ENCODE measurements at regions not wholly inside any gene's neighbourhood (a gene's known extent, or its start where the extent isn't known, plus 50 kb on each side); places are given as distances from the start of the nearest gene placed in this dataset.

DNA sequence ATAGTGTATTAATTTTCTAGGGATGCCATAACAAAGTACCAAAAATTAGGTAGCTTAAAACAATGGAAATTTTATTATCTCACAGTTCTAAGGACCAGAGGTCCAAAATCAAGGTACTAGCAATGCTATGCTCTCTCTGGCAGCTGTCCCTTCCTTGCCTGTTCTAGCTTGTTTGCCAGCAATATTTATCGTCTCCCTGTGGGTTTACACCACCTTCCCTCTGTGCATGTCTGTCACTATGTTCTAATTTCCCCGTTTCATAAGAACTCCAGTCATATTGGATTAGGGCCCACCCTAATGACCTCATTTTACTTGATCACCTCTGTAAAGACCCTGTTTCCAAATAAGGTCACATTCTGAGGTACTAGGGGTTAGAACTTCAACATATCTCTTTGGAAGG is 217.2 kb downstream of the IBTK start (continued):
- TF ChIP-seq ZNF114 (tag by site-specific recombination; IDR thresholded peaks at IDR 0.05) (no peak), ZNF555 (tag by site-specific recombination; conservative IDR thresholded peaks at IDR 0.05) (no peak)
- TF ChIP-seq, protein P1, sequence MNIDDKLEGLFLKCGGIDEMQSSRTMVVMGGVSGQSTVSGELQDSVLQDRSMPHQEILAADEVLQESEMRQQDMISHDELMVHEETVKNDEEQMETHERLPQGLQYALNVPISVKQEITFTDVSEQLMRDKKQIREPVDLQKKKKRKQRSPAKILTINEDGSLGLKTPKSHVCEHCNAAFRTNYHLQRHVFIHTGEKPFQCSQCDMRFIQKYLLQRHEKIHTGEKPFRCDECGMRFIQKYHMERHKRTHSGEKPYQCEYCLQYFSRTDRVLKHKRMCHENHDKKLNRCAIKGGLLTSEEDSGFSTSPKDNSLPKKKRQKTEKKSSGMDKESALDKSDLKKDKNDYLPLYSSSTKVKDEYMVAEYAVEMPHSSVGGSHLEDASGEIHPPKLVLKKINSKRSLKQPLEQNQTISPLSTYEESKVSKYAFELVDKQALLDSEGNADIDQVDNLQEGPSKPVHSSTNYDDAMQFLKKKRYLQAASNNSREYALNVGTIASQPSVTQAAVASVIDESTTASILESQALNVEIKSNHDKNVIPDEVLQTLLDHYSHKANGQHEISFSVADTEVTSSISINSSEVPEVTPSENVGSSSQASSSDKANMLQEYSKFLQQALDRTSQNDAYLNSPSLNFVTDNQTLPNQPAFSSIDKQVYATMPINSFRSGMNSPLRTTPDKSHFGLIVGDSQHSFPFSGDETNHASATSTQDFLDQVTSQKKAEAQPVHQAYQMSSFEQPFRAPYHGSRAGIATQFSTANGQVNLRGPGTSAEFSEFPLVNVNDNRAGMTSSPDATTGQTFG (tag by site-specific recombination; IDR thresholded peaks at IDR 0.05; ENCODE audit: borderline replicate concordance): no peak

DNA sequence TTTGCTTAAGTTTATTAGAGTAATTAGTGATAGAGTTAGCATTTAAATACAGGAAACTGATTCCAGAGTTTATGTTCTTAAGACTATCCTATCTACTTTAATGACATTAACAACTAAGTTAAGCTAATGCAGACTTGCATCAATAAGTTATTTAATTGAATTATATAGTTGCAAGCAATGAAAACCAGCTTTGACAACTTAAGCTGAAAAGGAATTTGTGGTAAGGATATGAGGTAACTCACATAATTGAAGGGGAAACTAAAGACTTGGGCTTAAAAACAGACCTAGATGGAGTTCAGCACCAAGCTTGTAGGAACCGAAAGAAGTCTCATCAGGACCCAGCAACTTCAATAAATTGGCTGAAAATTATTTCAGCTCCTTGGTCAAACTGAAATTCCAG is 222.3 kb downstream of the IBTK start:
- TF ChIP-seq, protein P2, sequence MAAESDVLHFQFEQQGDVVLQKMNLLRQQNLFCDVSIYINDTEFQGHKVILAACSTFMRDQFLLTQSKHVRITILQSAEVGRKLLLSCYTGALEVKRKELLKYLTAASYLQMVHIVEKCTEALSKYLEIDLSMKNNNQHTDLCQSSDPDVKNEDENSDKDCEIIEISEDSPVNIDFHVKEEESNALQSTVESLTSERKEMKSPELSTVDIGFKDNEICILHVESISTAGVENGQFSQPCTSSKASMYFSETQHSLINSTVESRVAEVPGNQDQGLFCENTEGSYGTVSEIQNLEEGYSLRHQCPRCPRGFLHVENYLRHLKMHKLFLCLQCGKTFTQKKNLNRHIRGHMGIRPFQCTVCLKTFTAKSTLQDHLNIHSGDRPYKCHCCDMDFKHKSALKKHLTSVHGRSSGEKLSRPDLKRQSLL (tag by site-specific recombination; IDR thresholded peaks at IDR 0.05): no peak
- TF ChIP-seq ZNF707 (tag by site-specific recombination; IDR thresholded peaks at IDR 0.05) (no peak), ZNF175 (tag by site-specific recombination; IDR thresholded peaks at IDR 0.05) (no peak), ZNF530 (tag by site-specific recombination; IDR thresholded peaks at IDR 0.05; ENCODE audit: low read depth) (no peak), IKZF3 (tag by site-specific recombination; IDR thresholded peaks at IDR 0.05) (no peak), YY2 (tag by site-specific recombination; IDR thresholded peaks at IDR 0.05) (no peak), ZNF701 (tag by site-specific recombination; IDR thresholded peaks at IDR 0.05) (no peak), RBAK (tag by site-specific recombination; IDR thresholded peaks at IDR 0.05) (no peak), ZNF350 (tag by site-specific recombination; IDR thresholded peaks at IDR 0.05) (no peak), ZNF214 (tag by site-specific recombination; IDR thresholded peaks at IDR 0.05; ENCODE audit: borderline replicate concordance) (no peak), MEIS1 (CRISPR knock-in tag; IDR thresholded peaks at IDR 0.05; ENCODE audit: borderline replicate concordance) (no peak), KLF9 (tag by site-specific recombination; IDR thresholded peaks at IDR 0.05; ENCODE audit: low read depth) (no peak), ZFP37 (tag by site-specific recombination; IDR thresholded peaks at IDR 0.05) (no peak), ZNF132 (tag by site-specific recombination; IDR thresholded peaks at IDR 0.05; ENCODE audit: borderline replicate concordance) (no peak), ZNF777 (tag by site-specific recombination; IDR thresholded peaks at IDR 0.05; ENCODE audit: borderline replicate concordance) (no peak), ZNF302 (tag by site-specific recombination; IDR thresholded peaks at IDR 0.05; ENCODE audit: low read depth) (no peak), SCRT1 (tag by site-specific recombination; IDR thresholded peaks at IDR 0.05; ENCODE audit: borderline replicate concordance) (no peak)
- TF ChIP-seq, protein P3, sequence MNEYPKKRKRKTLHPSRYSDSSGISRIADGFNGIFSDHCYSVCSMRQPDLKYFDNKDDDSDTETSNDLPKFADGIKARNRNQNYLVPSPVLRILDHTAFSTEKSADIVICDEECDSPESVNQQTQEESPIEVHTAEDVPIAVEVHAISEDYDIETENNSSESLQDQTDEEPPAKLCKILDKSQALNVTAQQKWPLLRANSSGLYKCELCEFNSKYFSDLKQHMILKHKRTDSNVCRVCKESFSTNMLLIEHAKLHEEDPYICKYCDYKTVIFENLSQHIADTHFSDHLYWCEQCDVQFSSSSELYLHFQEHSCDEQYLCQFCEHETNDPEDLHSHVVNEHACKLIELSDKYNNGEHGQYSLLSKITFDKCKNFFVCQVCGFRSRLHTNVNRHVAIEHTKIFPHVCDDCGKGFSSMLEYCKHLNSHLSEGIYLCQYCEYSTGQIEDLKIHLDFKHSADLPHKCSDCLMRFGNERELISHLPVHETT (tag by site-specific recombination; IDR thresholded peaks at IDR 0.05): no peak
- TF ChIP-seq, protein P4, sequence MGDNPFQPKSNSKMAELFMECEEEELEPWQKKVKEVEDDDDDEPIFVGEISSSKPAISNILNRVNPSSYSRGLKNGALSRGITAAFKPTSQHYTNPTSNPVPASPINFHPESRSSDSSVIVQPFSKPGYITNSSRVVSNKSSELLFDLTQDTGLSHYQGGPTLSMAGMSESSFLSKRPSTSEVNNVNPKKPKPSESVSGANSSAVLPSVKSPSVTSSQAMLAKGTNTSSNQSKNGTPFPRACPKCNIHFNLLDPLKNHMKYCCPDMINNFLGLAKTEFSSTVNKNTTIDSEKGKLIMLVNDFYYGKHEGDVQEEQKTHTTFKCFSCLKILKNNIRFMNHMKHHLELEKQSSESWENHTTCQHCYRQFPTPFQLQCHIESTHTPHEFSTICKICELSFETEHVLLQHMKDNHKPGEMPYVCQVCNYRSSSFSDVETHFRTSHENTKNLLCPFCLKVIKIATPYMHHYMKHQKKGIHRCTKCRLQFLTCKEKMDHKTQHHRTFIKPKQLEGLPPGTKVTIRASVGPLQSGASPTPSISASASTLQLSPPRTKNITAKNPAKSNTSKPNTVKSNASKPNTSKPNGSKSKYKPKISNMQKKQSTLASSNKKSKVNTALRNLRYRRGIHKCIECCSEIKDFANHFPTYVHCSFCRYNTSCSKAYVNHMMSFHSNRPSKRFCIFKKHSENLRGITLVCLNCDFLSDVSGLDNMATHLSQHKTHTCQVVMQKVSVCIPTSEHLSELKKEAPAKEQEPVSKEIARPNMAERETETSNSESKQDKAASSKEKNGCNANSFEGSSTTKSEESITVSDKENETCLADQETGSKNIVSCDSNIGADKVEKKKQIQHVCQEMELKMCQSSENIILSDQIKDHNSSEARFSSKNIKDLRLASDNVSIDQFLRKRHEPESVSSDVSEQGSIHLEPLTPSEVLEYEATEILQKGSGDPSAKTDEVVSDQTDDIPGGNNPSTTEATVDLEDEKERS (tag by site-specific recombination; IDR thresholded peaks at IDR 0.05): no peak
- TF ChIP-seq, protein P5, sequence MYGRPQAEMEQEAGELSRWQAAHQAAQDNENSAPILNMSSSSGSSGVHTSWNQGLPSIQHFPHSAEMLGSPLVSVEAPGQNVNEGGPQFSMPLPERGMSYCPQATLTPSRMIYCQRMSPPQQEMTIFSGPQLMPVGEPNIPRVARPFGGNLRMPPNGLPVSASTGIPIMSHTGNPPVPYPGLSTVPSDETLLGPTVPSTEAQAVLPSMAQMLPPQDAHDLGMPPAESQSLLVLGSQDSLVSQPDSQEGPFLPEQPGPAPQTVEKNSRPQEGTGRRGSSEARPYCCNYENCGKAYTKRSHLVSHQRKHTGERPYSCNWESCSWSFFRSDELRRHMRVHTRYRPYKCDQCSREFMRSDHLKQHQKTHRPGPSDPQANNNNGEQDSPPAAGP (tag by site-specific recombination; IDR thresholded peaks at IDR 0.05): no peak
- Histone ChIP-seq H3K9me3 (ENCODE audit: control insufficient read depth, insufficient read depth, low read depth, low read length) (no peaks in the 10 kb centered on the region), H3K27ac (ENCODE audit: extremely low read depth, low read depth, low read length) (no peak overlapping the region), H3K4me1 (ENCODE audit: control insufficient read depth, insufficient read depth, low read length) (no peaks in the 10 kb centered on the region), H3K4me3 (ENCODE audit: low read depth, low read length) (no peak overlapping the region), H3K36me3 (ENCODE audit: control insufficient read depth in 2 of 2, insufficient read depth in 1 of 2, low read length in 2 of 2) (no peaks in the 10 kb centered on the region)
- POLR2A ChIA-PET: no interaction called here
- CTCF ChIA-PET: interaction anchor here (0.6 to 1.1 kb wide), 3 partner anchors 8 to 18 kb away, joined by 3 read pairs; no protein-coding TSS in a partner anchor

All from HEK293 (cell line).